Esophagus muscularis mucosa (tissue), 4 donors: ENCODE measurements at regions not wholly inside any gene's neighbourhood (a gene's known extent, or its start where the extent isn't known, plus 50 kb on each side); places are given as distances from the start of the nearest gene placed in this dataset.

Source experiments
- DNase-seq: peaks from one replicate; pipeline ENCODE4 v3.0.0-alpha.2; 2017; ENCODE audit errors: extremely low spot score
- H3K27ac ChIP-seq, 4 donors: fragments of 200-600 bp; sonication (generic); replicated peaks in 1 of 4; 1 replicate in 3 of 4; 2 replicates in 1 of 4; pipeline ENCODE4 v1.5.1; 2016 to 2019; ENCODE audit warnings: mild to moderate bottlenecking in 1 of 4
- H3K27me3 ChIP-seq, 4 donors: fragments of 200-600 bp; sonication (generic); one replicate each; pipeline versions ENCODE4 v1.5.1 to v1.6.0; 2016 to 2019
- H3K36me3 ChIP-seq, 4 donors: fragments of 200-600 bp; sonication (generic); one replicate each; pipeline ENCODE4 v1.5.1; 2016 to 2019
- H3K4me1 ChIP-seq, 4 donors: fragments of 200-600 bp; sonication (generic); one replicate each; pipeline ENCODE4 v1.5.1; 2016 to 2019
- H3K4me3 ChIP-seq, 4 donors: fragments of 200-600 bp; sonication (generic); 1 replicate in 2 of 4; 2 replicates in 2 of 4; pipeline ENCODE4 v1.5.1; 2016 to 2019; ENCODE audit warnings: mild to moderate bottlenecking in 4 of 4, moderate library complexity in 1 of 4
- H3K9me3 ChIP-seq, 4 donors: fragments of 200-600 bp; sonication (generic); 1 replicate in 3 of 4; 2 replicates in 1 of 4; pipeline ENCODE4 v1.5.1; 2016 to 2019
- EP300 ChIP-seq: sonication (generic); formaldehyde crosslinking; IDR thresholded peaks from one replicate; pipeline ENCODE4 v1.6.1; 2017; ENCODE audit warnings: antibody characterized with exemption
- POLR2A ChIP-seq: fragments of 450-650 bp; IDR thresholded peaks from one replicate; pipeline ENCODE4 v1.6.1; 2017; ENCODE audit warnings: antibody characterized with exemption, moderate library complexity, mild to moderate bottlenecking, low read depth
- POLR2AphosphoS5 ChIP-seq, 2 donors: sonication (generic); formaldehyde crosslinking; IDR thresholded peaks; one replicate each; pipeline ENCODE4 v1.6.1; 2017; ENCODE audit warnings: antibody characterized with exemption in 2 of 2
- WGBS: methylation state at CpG from one replicate; pipeline ENCODE4 v1.1.5; 2018; 5-methylcytosine and 5-hydroxymethylcytosine counted together
- intact Hi-C: fragments of 100-400 bp; cut with DNase I; formaldehyde crosslinking; loops from one replicate; pipeline ENCODE4 v1.15.1; 2023
- TF ChIP-seq, protein P1 (sequence below), 3 experiments: fragments of 200-600 bp in 2 of 3; fragments of 450-650 bp in 1 of 3; sonication (generic) in 2 of 3; IDR thresholded peaks; one replicate each; pipeline ENCODE4 v1.5.1; 2017 to 2019; ENCODE audit warnings: antibody characterized with exemption in 3 of 3, mild to moderate bottlenecking in 2 of 3, moderate library complexity in 1 of 3

- DNase-seq, result no peak
- no peaks in the 10 kb centered on the region for H3K4me1 ChIP-seq
- no peaks in the 10 kb centered on the region for H3K27me3 ChIP-seq
- TF ChIP-seq POLR2AphosphoS5 (IDR thresholded peaks at IDR 0.05) (no peak), EP300 (no peak), POLR2A (no peak)
- TF ChIP-seq, protein P1, sequence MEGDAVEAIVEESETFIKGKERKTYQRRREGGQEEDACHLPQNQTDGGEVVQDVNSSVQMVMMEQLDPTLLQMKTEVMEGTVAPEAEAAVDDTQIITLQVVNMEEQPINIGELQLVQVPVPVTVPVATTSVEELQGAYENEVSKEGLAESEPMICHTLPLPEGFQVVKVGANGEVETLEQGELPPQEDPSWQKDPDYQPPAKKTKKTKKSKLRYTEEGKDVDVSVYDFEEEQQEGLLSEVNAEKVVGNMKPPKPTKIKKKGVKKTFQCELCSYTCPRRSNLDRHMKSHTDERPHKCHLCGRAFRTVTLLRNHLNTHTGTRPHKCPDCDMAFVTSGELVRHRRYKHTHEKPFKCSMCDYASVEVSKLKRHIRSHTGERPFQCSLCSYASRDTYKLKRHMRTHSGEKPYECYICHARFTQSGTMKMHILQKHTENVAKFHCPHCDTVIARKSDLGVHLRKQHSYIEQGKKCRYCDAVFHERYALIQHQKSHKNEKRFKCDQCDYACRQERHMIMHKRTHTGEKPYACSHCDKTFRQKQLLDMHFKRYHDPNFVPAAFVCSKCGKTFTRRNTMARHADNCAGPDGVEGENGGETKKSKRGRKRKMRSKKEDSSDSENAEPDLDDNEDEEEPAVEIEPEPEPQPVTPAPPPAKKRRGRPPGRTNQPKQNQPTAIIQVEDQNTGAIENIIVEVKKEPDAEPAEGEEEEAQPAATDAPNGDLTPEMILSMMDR (IDR thresholded peaks at IDR 0.05), result no peak
- no peak overlapping the region for H3K4me3 ChIP-seq
- intact Hi-C loops, result no loop called here
- H3K9me3 ChIP-seq, result no peaks in the 10 kb centered on the region
- no peak overlapping the region for H3K27ac ChIP-seq
- WGBS, result 95% methylated on average over 2 of the region's 2 CpGs
- no peaks in the 10 kb centered on the region for H3K36me3 ChIP-seq
Observed at GRCh38 chr18:40932862-40933261, 1022.2 kb upstream of the PIK3C3 start.

DNA sequence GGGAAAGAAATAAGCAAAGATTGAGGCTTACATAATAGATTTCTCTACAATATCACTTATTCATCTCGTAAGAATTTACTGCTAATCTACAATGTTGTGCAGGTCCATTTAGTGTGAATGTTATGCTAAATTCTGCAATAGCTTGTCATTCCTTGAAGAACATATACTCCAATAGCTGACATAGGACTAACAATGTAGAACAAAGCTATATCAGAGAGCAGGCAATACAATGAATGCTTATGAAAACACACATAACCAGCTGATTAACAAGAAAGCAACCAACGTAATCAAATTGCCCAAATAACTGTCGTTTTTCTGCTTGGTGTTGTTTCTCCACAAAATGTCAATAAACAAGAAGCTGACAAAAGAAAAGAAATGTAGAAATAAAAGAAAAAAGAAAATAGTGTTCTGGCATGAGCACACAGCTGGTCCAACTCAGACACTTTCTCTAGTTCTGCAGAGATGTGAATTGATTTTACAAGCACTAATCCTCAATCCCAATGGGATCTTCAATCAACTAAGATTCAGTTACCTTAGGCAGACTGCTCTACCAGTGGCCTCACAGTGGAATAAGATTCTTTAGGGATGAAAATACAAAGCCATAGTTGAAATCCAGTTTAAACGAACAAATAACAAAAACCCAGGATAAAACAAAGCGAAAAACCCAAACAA is 1024.7 kb upstream of the PIK3C3 start:
- intact Hi-C loops, result no loop called here
- no peak overlapping the region for H3K4me3 ChIP-seq
- TF ChIP-seq, protein P1 (IDR thresholded peaks at IDR 0.05), result no peak
- no peak for TF ChIP-seq EP300
- no peak for TF ChIP-seq POLR2AphosphoS5 (IDR thresholded peaks at IDR 0.05)
- no peak for TF ChIP-seq POLR2A
- H3K36me3 ChIP-seq, result no peaks in the 10 kb centered on the region
- H3K27ac ChIP-seq, result no peak overlapping the region
- DNase-seq, result no peak
- H3K4me1 ChIP-seq, result no peaks in the 10 kb centered on the region
- no peaks in the 10 kb centered on the region for H3K27me3 ChIP-seq
- H3K9me3 ChIP-seq, result no peaks in the 10 kb centered on the region
- WGBS, result 73% methylated on average over 5 of the region's 5 CpGs

GRCh38 chr18:40929399-40929798 is 1025.6 kb upstream of the PIK3C3 start:
- Histone ChIP-seq H3K27ac (no peak overlapping the region), H3K9me3 (no peaks in the 10 kb centered on the region), H3K36me3 (no peaks in the 10 kb centered on the region), H3K4me1 (no peaks in the 10 kb centered on the region), H3K27me3 (no peaks in the 10 kb centered on the region), H3K4me3 (no peak overlapping the region)
- TF ChIP-seq POLR2AphosphoS5 (IDR thresholded peaks at IDR 0.05) (no peak), POLR2A (no peak)
- TF ChIP-seq, protein P1 (IDR thresholded peaks at IDR 0.05), result no peak
- intact Hi-C loops, result no loop called here
- 82% methylated on average over 7 of the region's 7 CpGs for WGBS
- no peak for DNase-seq

DNA sequence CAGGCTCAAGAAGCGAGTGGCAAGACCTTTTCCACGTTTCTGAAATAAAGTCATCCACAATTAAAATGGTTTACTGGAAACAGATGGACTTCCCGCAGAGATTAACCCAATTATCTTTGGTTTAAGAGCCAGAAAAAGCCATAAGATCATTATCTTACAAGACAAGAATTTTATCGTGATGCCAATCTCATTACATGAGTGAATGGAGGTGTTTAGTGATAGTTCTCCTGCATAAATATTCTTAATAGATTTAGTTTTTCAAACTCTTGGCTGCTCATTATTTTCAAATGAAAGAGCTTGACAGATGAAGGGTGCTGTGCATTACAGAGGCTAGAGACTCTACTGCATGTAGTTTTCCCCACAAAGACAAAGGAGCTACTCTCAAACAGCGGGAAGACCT is 1028.4 kb upstream of the PIK3C3 start:
- intact Hi-C loops, result no loop called here
- TF ChIP-seq EP300 (no peak), POLR2A (no peak), POLR2AphosphoS5 (IDR thresholded peaks at IDR 0.05) (no peak)
- TF ChIP-seq, protein P1 (IDR thresholded peaks at IDR 0.05), result no peak

DNA sequence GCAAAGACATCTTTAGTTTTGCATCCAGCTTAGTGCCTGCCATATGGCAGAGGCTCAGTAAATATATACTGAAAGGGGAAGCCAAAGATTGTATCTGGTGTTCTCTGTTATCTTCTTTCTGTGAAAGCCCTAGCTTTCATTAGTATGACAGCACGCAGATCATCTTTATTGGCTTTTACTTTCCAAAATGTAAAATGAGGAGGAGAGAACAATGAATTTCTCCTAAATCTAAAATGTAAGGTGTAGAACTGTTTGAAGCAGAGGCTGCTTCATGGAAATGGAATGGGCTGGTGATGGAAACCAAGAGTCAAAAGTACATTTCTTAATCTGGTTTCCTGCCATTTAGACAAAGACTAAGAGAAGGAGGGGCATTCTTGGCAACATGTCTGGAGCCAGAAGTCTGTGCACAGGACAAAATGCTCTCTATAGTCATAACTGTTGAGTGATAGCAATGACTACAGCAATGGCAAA is 1029.9 kb upstream of the PIK3C3 start:
- 90% methylated on average over 1 of the region's 1 CpG for whole genome bisulfite sequencing

More for the DNA sequence above, 1028.4 kb upstream of the PIK3C3 start:
- H3K27ac ChIP-seq, result no peak overlapping the region
- 84% methylated on average over 5 of the region's 5 CpGs for WGBS
- no peaks in the 10 kb centered on the region for H3K4me1 ChIP-seq
- no peak for DNase-seq
- no peak overlapping the region for H3K4me3 ChIP-seq
- H3K9me3 ChIP-seq, result no peaks in the 10 kb centered on the region
- H3K27me3 ChIP-seq, result no peaks in the 10 kb centered on the region
- no peaks in the 10 kb centered on the region for H3K36me3 ChIP-seq

More for the DNA sequence above, 1029.9 kb upstream of the PIK3C3 start:
- no peaks in the 10 kb centered on the region for H3K27me3 ChIP-seq
- no peak overlapping the region for H3K27ac ChIP-seq
- no peaks in the 10 kb centered on the region for H3K9me3 ChIP-seq
- H3K4me1 ChIP-seq, result no peaks in the 10 kb centered on the region
- intact Hi-C loops, result no loop called here
- no peaks in the 10 kb centered on the region for H3K36me3 ChIP-seq
- no peak for DNase-seq
- H3K4me3 ChIP-seq, result no peak overlapping the region
- TF ChIP-seq POLR2AphosphoS5 (IDR thresholded peaks at IDR 0.05) (no peak), POLR2A (no peak)
